Breast epithelium (tissue), 3 donors: ENCODE measurements at regions not wholly inside any gene's neighbourhood (a gene's known extent, or its start where the extent isn't known, plus 50 kb on each side); places are given as distances from the start of the nearest gene placed in this dataset.

ENCODE experiments used
- CTCF ChIP-seq, 3 donors: fragments of 450-650 bp; IDR thresholded peaks; one replicate each; pipeline ENCODE4 v1.5.1; 2016 to 2017; ENCODE audit warnings: antibody characterized with exemption in 3 of 3, mild to moderate bottlenecking in 3 of 3, moderate library complexity in 3 of 3
- POLR2A ChIP-seq: fragments of 450-650 bp; IDR thresholded peaks from one replicate; pipeline ENCODE4 v1.6.1; 2016; ENCODE audit warnings: antibody characterized with exemption, mild to moderate bottlenecking, moderate library complexity
- POLR2AphosphoS5 ChIP-seq, 3 donors: sonication (generic); formaldehyde crosslinking; IDR thresholded peaks; one replicate each; pipeline ENCODE4 v1.6.1; 2017; ENCODE audit warnings: antibody characterized with exemption in 3 of 3

DNA sequence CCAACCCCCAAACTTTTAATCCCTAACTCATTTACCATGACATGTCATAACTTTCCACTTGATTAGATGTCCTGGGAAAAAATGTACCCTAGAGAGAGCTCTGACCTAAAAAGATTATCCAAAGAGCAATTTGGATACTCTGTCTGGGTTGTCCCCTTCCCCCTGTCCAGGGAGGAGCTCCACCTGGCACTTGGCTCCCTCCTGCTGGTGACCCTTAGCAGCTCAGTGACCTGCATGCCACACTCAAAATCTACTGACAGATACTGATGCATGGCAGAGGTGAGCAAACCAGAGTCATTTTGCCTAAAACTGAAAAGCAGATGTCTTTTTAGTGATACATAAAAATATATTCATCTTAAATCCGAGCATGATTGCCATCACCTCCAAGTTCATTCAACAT is 442.3 kb upstream of the CHRM3 start:
- TF ChIP-seq CTCF (IDR thresholded peaks at IDR 0.05) (no peak), POLR2AphosphoS5 (IDR thresholded peaks at IDR 0.05) (no peak), POLR2A (no peak)
